ENCODE measurements at regions not wholly inside any gene's neighbourhood (a gene's known extent, or its start where the extent isn't known, plus 50 kb on each side); places are given as distances from the start of the nearest gene placed in this dataset.

GRCh38 chr18:39702888-39703287 is 2137.3 kb upstream of the CELF4 start:
- Histone ChIP-seq H3K9me3 (no peaks in the 10 kb centered on the region), H3K36me3 (no peaks in the 10 kb centered on the region), H3K4me1 (no peaks in the 10 kb centered on the region), H3K27me3 (no peaks in the 10 kb centered on the region), H3K27ac (no peak overlapping the region), H3K4me3 (no peak overlapping the region)
- no peak for TF ChIP-seq EP300 (IDR thresholded peaks at IDR 0.05)
- TF ChIP-seq POLR2A (IDR thresholded peaks at IDR 0.05) = no peak
- no peak for TF ChIP-seq CTCF (IDR thresholded peaks at IDR 0.05)
- no peak for DNase-seq (ENCODE audit: low spot score in 2 of 2)
- 82 to 85% methylated on average over 3 of the region's 3 CpGs for WGBS, 2 donors

- Histone ChIP-seq H3K27ac (no peak overlapping the region), H3K4me3 (no peak overlapping the region), H3K4me1 (no peaks in the 10 kb centered on the region), H3K36me3 (no peaks in the 10 kb centered on the region), H3K27me3 (no peaks in the 10 kb centered on the region), H3K9me3 (no peaks in the 10 kb centered on the region)
- 78 to 82% methylated on average over 2 of the region's 2 CpGs for WGBS, 2 donors
- DNase-seq (ENCODE audit: low spot score in 2 of 2) = no peak
- no peak for TF ChIP-seq CTCF (IDR thresholded peaks at IDR 0.05)
- no peak for TF ChIP-seq POLR2A (IDR thresholded peaks at IDR 0.05)
- no peak for TF ChIP-seq EP300 (IDR thresholded peaks at IDR 0.05)
Observed at GRCh38 chr18:39701839-39702238, 2136.2 kb upstream of the CELF4 start.

- TF ChIP-seq EP300 (IDR thresholded peaks at IDR 0.05) (no peak), CTCF (IDR thresholded peaks at IDR 0.05) (no peak), POLR2A (IDR thresholded peaks at IDR 0.05) (no peak)
Observed at GRCh38 chr18:39701055-39701783, 2135.6 kb upstream of the CELF4 start.

GRCh38 chr18:39699340-39699964 is 2133.9 kb upstream of the CELF4 start:
- Histone ChIP-seq H3K27me3 (no peaks in the 10 kb centered on the region), H3K4me1 (no peaks in the 10 kb centered on the region), H3K4me3 (no peak overlapping the region), H3K9me3 (no peaks in the 10 kb centered on the region), H3K27ac (no peak overlapping the region), H3K36me3 (no peaks in the 10 kb centered on the region)
- WGBS, 2 donors = 92 to 95% methylated on average over 5 of the region's 5 CpGs
- TF ChIP-seq EP300 (IDR thresholded peaks at IDR 0.05) = no peak
- TF ChIP-seq POLR2A (IDR thresholded peaks at IDR 0.05) = no peak
- TF ChIP-seq CTCF (IDR thresholded peaks at IDR 0.05) = no peak
- DNase-seq (ENCODE audit: low spot score in 2 of 2) = no peak

More at GRCh38 chr18:39701055-39701783, 2135.6 kb upstream of the CELF4 start:
- H3K4me3 ChIP-seq = no peak overlapping the region
- H3K9me3 ChIP-seq = no peaks in the 10 kb centered on the region
- 82 to 84% methylated on average over 4 of the region's 4 CpGs for WGBS, 2 donors
- no peaks in the 10 kb centered on the region for H3K36me3 ChIP-seq
- no peak for DNase-seq (ENCODE audit: low spot score in 2 of 2)
- H3K27ac ChIP-seq = no peak overlapping the region
- H3K27me3 ChIP-seq = no peaks in the 10 kb centered on the region
- H3K4me1 ChIP-seq = no peaks in the 10 kb centered on the region

- no peaks in the 10 kb centered on the region for H3K27me3 ChIP-seq
- H3K4me1 ChIP-seq = no peaks in the 10 kb centered on the region
- TF ChIP-seq CTCF (IDR thresholded peaks at IDR 0.05) (no peak), EP300 (IDR thresholded peaks at IDR 0.05) (no peak), POLR2A (IDR thresholded peaks at IDR 0.05) (no peak)
- H3K36me3 ChIP-seq = no peaks in the 10 kb centered on the region
- 68 to 69% methylated on average over 4 of the region's 4 CpGs for WGBS, 2 donors
- no peaks in the 10 kb centered on the region for H3K9me3 ChIP-seq
- no peak overlapping the region for H3K4me3 ChIP-seq
- H3K27ac ChIP-seq = no peak overlapping the region
- DNase-seq (ENCODE audit: low spot score in 2 of 2) = no peak
Observed at GRCh38 chr18:39698436-39698835, 2132.8 kb upstream of the CELF4 start.
